Endothelial cell of umbilical vein (primary cell): ENCODE measurements at regions not wholly inside any gene's neighbourhood (a gene's known extent, or its start where the extent isn't known, plus 50 kb on each side); places are given as distances from the start of the nearest gene placed in this dataset.

Experiments
- BruUV-seq: library from RNA; stranded (reverse); fragments of 400-500 nt; replicated peaks from 2 replicates; lab custom pipeline; 2021; lab: Mats Ljungman, UMichigan
- CTCF ChIA-PET: fragments of 300-600, 350-600 bp; sonication (Branson Sonifier 250); formaldehyde crosslinking; loops from one replicate; lab custom pipeline; 2021; ENCODE audit warnings: antibody characterized with exemption, inconsistent platforms; lab: Charles Lee
- POLR2A ChIA-PET: fragments of 300-600, 350-600 bp; sonication (Branson Sonifier 250); formaldehyde crosslinking; loops from one replicate; lab custom pipeline; 2021; ENCODE audit warnings: antibody characterized with exemption, inconsistent platforms; lab: Charles Lee
- DNase-seq: peaks from one replicate; pipeline ENCODE4 v3.0.0-alpha.2; 2011; ENCODE audit warnings: low read depth, low spot score
- FAIRE-seq: peaks from 2 replicates; lab custom pipeline; 2011; peaks lifted over from hg19 to GRCh38; lab: Jason Lieb, UNC
- H2AFZ ChIP-seq: 2 replicates; pipeline ENCODE4 v1.6.0; 2012; ENCODE audit warnings: low read depth, low read length, control low read depth, inconsistent platforms
- H3K27ac ChIP-seq: 2 replicates; pipeline ENCODE4 v1.5.1; 2011; ENCODE audit warnings: low read depth, mild to moderate bottlenecking, control low read depth, low read length, moderate library complexity; ENCODE audit not compliant: insufficient read depth
- H3K27me3 ChIP-seq, 2 experiments: 2 replicates each; pipeline versions ENCODE4 v1.6.0 to v1.6.1; 2011; ENCODE audit warnings: low read length in 2 of 2, mixed read lengths in 1 of 2; ENCODE audit not compliant: control insufficient read depth in 2 of 2, insufficient read depth in 2 of 2
- H3K36me3 ChIP-seq, 2 experiments: 2 replicates in 1 of 2; 3 replicates in 1 of 2; pipeline ENCODE4 v1.5.1; 2011; ENCODE audit warnings: low read length in 2 of 2, mild to moderate bottlenecking in 1 of 2, moderate library complexity in 1 of 2; ENCODE audit not compliant: control insufficient read depth in 2 of 2, insufficient read depth in 2 of 2; ENCODE audit errors: extremely low read depth in 1 of 2
- H3K4me1 ChIP-seq: 3 replicates; pipeline ENCODE4 v1.5.1; 2011; ENCODE audit warnings: mild to moderate bottlenecking, low read length; ENCODE audit not compliant: control insufficient read depth, insufficient read depth; ENCODE audit errors: extremely low read depth
- H3K4me2 ChIP-seq: 2 replicates; pipeline ENCODE4 v1.6.1; 2011; ENCODE audit warnings: low read length, control low read depth, mixed read lengths; ENCODE audit not compliant: insufficient read depth
- H3K4me3 ChIP-seq, 3 experiments: fragments of 200-600 bp in 1 of 3; sonication (generic), shearing (Covaris generic) in 1 of 3; replicated peaks in 1 of 3; 2 replicates each; pipeline ENCODE4 v1.5.1; 2011 to 2016; ENCODE audit warnings: control low read depth in 3 of 3, low read length in 3 of 3, mild to moderate bottlenecking in 2 of 3, inconsistent platforms in 1 of 3, low read depth in 1 of 3, moderate library complexity in 1 of 3; ENCODE audit not compliant: insufficient read depth in 1 of 3
- H3K79me2 ChIP-seq: 2 replicates; pipeline ENCODE4 v1.6.0; 2012; ENCODE audit warnings: low read length, inconsistent platforms; ENCODE audit not compliant: control insufficient read depth, insufficient read depth
- H3K9ac ChIP-seq: replicated peaks from 2 replicates; pipeline ENCODE3; 2011; ENCODE audit warnings: low read length, control low read depth; ENCODE audit not compliant: insufficient read depth; ENCODE audit errors: extremely low read depth
- H3K9me1 ChIP-seq: replicated peaks from 3 replicates; pipeline ENCODE4 v1.6.0; 2011; ENCODE audit warnings: mild to moderate bottlenecking, low read length; ENCODE audit not compliant: control insufficient read depth, insufficient read depth; ENCODE audit errors: extremely low read depth
- H3K9me3 ChIP-seq: replicated peaks from 2 replicates; pipeline ENCODE4 v1.5.1; 2012; ENCODE audit warnings: low read length, inconsistent platforms; ENCODE audit not compliant: control insufficient read depth, insufficient read depth
- H4K20me1 ChIP-seq: replicated peaks from 2 replicates; pipeline ENCODE3; 2011; ENCODE audit warnings: mild to moderate bottlenecking, low read length; ENCODE audit not compliant: control insufficient read depth, insufficient read depth; ENCODE audit errors: extremely low read depth
- CTCF ChIP-seq, 2 donors: IDR thresholded peaks; 1 replicate in 1 of 2; 2 replicates in 1 of 2; pipeline ENCODE4 v1.5.1; 2011; ENCODE audit warnings: low read length in 2 of 2, mild to moderate bottlenecking in 2 of 2, moderate library complexity in 2 of 2, control low read depth in 1 of 2, inconsistent platforms in 1 of 2, low read depth in 1 of 2; ENCODE audit not compliant: insufficient read depth in 1 of 2; ENCODE audit errors: extremely low read depth in 1 of 2
- EZH2 ChIP-seq: IDR thresholded peaks from 2 replicates; pipeline ENCODE4 v1.6.1; 2012; ENCODE audit warnings: borderline replicate concordance, low read depth, mild to moderate bottlenecking, moderate library complexity, low read length, inconsistent platforms; ENCODE audit not compliant: severe bottlenecking
- FOS ChIP-seq: IDR thresholded peaks from 2 replicates; pipeline ENCODE4 v1.6.1; 2011; ENCODE audit warnings: mild to moderate bottlenecking, low read length, moderate library complexity, borderline replicate concordance; ENCODE audit not compliant: insufficient read depth
- GATA2 ChIP-seq: IDR thresholded peaks from 2 replicates; pipeline ENCODE4 v1.7.0; 2011; ENCODE audit warnings: low read depth, mild to moderate bottlenecking, moderate library complexity, mixed read lengths, low read length; ENCODE audit not compliant: insufficient read length, insufficient read depth
- JUN ChIP-seq: IDR thresholded peaks from 2 replicates; pipeline ENCODE4 v1.6.1; 2011; ENCODE audit warnings: borderline replicate concordance, low read depth; ENCODE audit not compliant: insufficient read length, insufficient read depth
- MYC ChIP-seq: IDR thresholded peaks from one replicate; pipeline ENCODE4 v1.6.1; 2011; ENCODE audit warnings: mild to moderate bottlenecking, low read depth, low read length
- POLR2A ChIP-seq: IDR thresholded peaks from 2 replicates; pipeline ENCODE4 v1.6.1; 2012; ENCODE audit warnings: low read depth, mild to moderate bottlenecking, control low read depth, low read length
- POLR2AphosphoS5 ChIP-seq: IDR thresholded peaks from 2 replicates; pipeline ENCODE4 v1.6.1; 2012; ENCODE audit warnings: low read depth, mild to moderate bottlenecking, control low read depth, low read length, moderate library complexity; ENCODE audit not compliant: insufficient read depth
- dilution Hi-C: fragments of 300-500 bp; cut with MboI; formaldehyde crosslinking; loops from one replicate; pipeline ENCODE4 v1.15.0; 2019; ENCODE audit warnings: low sequenced_read_pairs; ENCODE audit not compliant: extremely low pct_ligation_motif_present
- intact Hi-C: fragments of 100-400 bp; cut with micrococcal nuclease; formaldehyde crosslinking; loops from one replicate; pipeline ENCODE4 v1.10.0; 2022
- TF ChIP-seq, protein P1 (sequence below): IDR thresholded peaks from 2 replicates; pipeline ENCODE4 v1.6.1; 2011; ENCODE audit not compliant: insufficient read depth, insufficient read length

DNA sequence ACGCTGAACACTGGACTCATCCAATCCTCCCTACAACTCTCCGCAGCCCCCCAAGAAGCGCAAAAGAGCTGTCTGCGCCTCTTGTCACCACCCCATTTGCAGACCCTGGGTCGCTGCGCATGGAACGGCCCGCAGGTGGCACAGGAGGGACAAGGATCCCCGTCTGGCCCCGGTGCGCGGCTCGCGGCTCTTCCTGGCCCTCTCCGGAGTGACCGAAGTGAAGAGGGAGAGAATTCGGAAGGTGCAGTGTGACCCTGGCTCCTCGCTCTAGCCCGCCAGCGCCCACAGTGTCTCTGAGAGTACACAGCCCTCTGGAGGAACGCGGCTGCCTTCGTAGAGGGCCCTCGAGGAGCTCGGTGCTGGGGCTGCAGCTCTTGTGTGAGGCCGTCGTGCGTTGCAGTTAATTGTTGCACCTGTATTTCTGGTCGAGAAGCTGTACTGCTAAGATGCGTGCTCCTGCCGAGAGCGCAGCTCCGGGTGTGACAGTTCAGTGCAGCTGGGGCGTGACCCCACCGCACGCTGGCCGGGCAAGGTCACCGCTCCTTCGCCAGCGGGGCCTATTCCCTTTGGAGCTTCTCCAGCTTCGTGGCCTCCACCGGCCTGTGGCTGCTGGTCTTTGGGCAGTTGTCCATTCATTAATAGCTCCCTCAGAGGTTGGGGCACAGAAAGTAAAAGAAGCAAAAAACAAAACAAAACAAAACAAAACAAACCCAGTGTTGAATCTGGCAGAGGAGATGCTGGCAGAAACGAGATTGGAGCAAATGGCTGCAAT lies 119.0 kb downstream of the SEC23IP start:
- POLR2A ChIA-PET = no interaction called here
- Histone ChIP-seq H2AFZ (no peak overlapping the region), H3K79me2 (no peaks in the 10 kb centered on the region), H3K4me2 (no peak overlapping the region), H3K4me1 (no peaks in the 10 kb centered on the region), H3K27me3 (no peaks in the 10 kb centered on the region), H3K36me3 (no peaks in the 10 kb centered on the region), H3K9ac (no peak overlapping the region), H4K20me1 (no peaks in the 10 kb centered on the region), H3K9me3 (no peaks in the 10 kb centered on the region), H3K27ac (no peak overlapping the region), H3K4me3 (no peak overlapping the region), H3K9me1 (no peaks in the 10 kb centered on the region)
- DNase-seq (no peak), FAIRE-seq (no peak)
- CTCF ChIA-PET = no interaction called here
- BruUV-seq = no TSS peak
- dilution Hi-C loops = no loop called here
- intact Hi-C loops = no loop called here
- TF ChIP-seq POLR2A = no peak
- no peak for TF ChIP-seq CTCF (IDR thresholded peaks at IDR 0.05; ENCODE audit: extremely low read depth in 1 of 2, insufficient read depth in 1 of 2, low read depth in 1 of 2, low read length in 2 of 2)
- TF ChIP-seq JUN = no peak
- no peak for TF ChIP-seq GATA2
- TF ChIP-seq EZH2 = no peak
- no peak for TF ChIP-seq POLR2AphosphoS5
- TF ChIP-seq MYC = no peak
- TF ChIP-seq, protein P1, sequence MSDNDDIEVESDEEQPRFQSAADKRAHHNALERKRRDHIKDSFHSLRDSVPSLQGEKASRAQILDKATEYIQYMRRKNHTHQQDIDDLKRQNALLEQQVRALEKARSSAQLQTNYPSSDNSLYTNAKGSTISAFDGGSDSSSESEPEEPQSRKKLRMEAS = no peak
- TF ChIP-seq FOS = no peak
